Common myeloid progenitor, CD34-positive (primary cell): ENCODE measurements at regions not wholly inside any gene's neighbourhood (a gene's known extent, or its start where the extent isn't known, plus 50 kb on each side); places are given as distances from the start of the nearest gene placed in this dataset.

ENCODE experiments used
- CTCF ChIA-PET: fragments of 350-600 bp; sonication (Branson Sonifier 250); formaldehyde crosslinking; loops from one replicate; lab custom pipeline; 2021; ENCODE audit warnings: antibody characterized with exemption; lab: Charles Lee
- POLR2A ChIA-PET: fragments of 350-600 bp; sonication (Branson Sonifier 250); formaldehyde crosslinking; loops from one replicate; lab custom pipeline; 2021; ENCODE audit warnings: antibody characterized with exemption; lab: Charles Lee
- DNase-seq, 3 donors: peaks; one replicate each; pipeline versions ENCODE4 v3.0.0 to v3.0.0-alpha.2; 2013
- H3K27ac ChIP-seq, 2 experiments: 1 replicate in 1 of 2; 2 replicates in 1 of 2; pipeline ENCODE4 v1.7.0; 2013; ENCODE audit warnings: inconsistent platforms in 2 of 2, low read length in 2 of 2, mild to moderate bottlenecking in 2 of 2, low read depth in 1 of 2, moderate library complexity in 1 of 2; ENCODE audit not compliant: severe bottlenecking in 2 of 2, insufficient read depth in 1 of 2, poor library complexity in 1 of 2
- H3K27me3 ChIP-seq, 5 experiments: replicated peaks in 2 of 5; 1 replicate in 3 of 5; 2 replicates in 2 of 5; pipeline versions ENCODE4 v1.6.1 to v1.7.0; 2013; ENCODE audit warnings: low read length in 4 of 5, mild to moderate bottlenecking in 2 of 5, moderate library complexity in 2 of 5, inconsistent platforms in 1 of 5; ENCODE audit not compliant: insufficient read depth in 5 of 5, control insufficient read depth in 4 of 5
- H3K36me3 ChIP-seq, 4 experiments: 1 replicate in 2 of 4; 2 replicates in 2 of 4; pipeline versions ENCODE4 v1.6.1 to v1.7.0; 2013; ENCODE audit warnings: low read length in 3 of 4, control low read depth in 1 of 4, mild to moderate bottlenecking in 1 of 4; ENCODE audit not compliant: control insufficient read depth in 4 of 4, insufficient read depth in 4 of 4
- H3K4me1 ChIP-seq, 4 experiments: 1 replicate in 3 of 4; 2 replicates in 1 of 4; pipeline versions ENCODE4 v1.6.1 to v1.7.1; 2013; ENCODE audit warnings: low read length in 3 of 4, mild to moderate bottlenecking in 3 of 4, control low read depth in 1 of 4, inconsistent platforms in 1 of 4, moderate library complexity in 1 of 4; ENCODE audit not compliant: control insufficient read depth in 4 of 4, insufficient read depth in 4 of 4; ENCODE audit errors: control extremely low read depth in 1 of 4
- H3K4me3 ChIP-seq, 7 experiments: 1 replicate in 4 of 7; 2 replicates in 3 of 7; pipeline versions ENCODE4 v1.5.1 to v1.7.0; 2013; ENCODE audit warnings: mild to moderate bottlenecking in 7 of 7, low read length in 6 of 7, moderate library complexity in 6 of 7, inconsistent platforms in 2 of 7, low read depth in 2 of 7, control low read depth in 1 of 7; ENCODE audit not compliant: insufficient read depth in 4 of 7, control insufficient read depth in 1 of 7; ENCODE audit errors: extremely low read depth in 1 of 7
- H3K9me3 ChIP-seq, 5 experiments: 1 replicate in 4 of 5; 2 replicates in 1 of 5; pipeline versions ENCODE4 v1.6.1 to v1.7.1; 2013; ENCODE audit warnings: low read length in 4 of 5, mild to moderate bottlenecking in 2 of 5, inconsistent platforms in 1 of 5, low read depth in 1 of 5, moderate library complexity in 1 of 5; ENCODE audit not compliant: control insufficient read depth in 4 of 5, insufficient read depth in 2 of 5; ENCODE audit errors: control extremely low read depth in 1 of 5
- WGBS: methylation state at CpG from one replicate; pipeline ENCODE4 v1.1.5; 2013; ENCODE audit not compliant: insufficient coverage; 5-methylcytosine and 5-hydroxymethylcytosine counted together

GRCh38 chr9:80059979-80060378 is 488.2 kb downstream of the TLE4 start:
- Histone ChIP-seq H3K27ac (no peak overlapping the region), H3K9me3 (peaks cover 0 to 5% (median 0%) of the 10 kb centered on the region in 5 experiments), H3K27me3 (no peaks in the 10 kb centered on the region), H3K36me3 (no peaks in the 10 kb centered on the region), H3K4me3 (no peak overlapping the region), H3K4me1 (no peaks in the 10 kb centered on the region)
- ChIA-PET POLR2A (no interaction called here), CTCF (no interaction called here)
- WGBS = 100% methylated on average over 3 of the region's 5 CpGs
- no peak for DNase-seq

GRCh38 chr9:80059191-80059590 is 487.4 kb downstream of the TLE4 start:
- peaks cover 0 to 5% (median 0%) of the 10 kb centered on the region in 5 experiments for H3K9me3 ChIP-seq
- DNase-seq = no peak
- no peak overlapping the region for H3K27ac ChIP-seq
- 96% methylated on average over 6 of the region's 6 CpGs for WGBS
- no peaks in the 10 kb centered on the region for H3K27me3 ChIP-seq
- no peaks in the 10 kb centered on the region for H3K36me3 ChIP-seq
- no peak overlapping the region for H3K4me3 ChIP-seq
- ChIA-PET CTCF (no interaction called here), POLR2A (no interaction called here)
- no peaks in the 10 kb centered on the region for H3K4me1 ChIP-seq

- no peaks in the 10 kb centered on the region for H3K4me1 ChIP-seq
- H3K4me3 ChIP-seq = no peak overlapping the region
- peaks cover 0 to 25% (median 4%) of the 10 kb centered on the region in 5 experiments for H3K9me3 ChIP-seq
- no peaks in the 10 kb centered on the region for H3K36me3 ChIP-seq
- POLR2A ChIA-PET = no interaction called here
- H3K27ac ChIP-seq = no peak overlapping the region
- H3K27me3 ChIP-seq = no peaks in the 10 kb centered on the region
- no CpG with 5 or more reads among the region's 1 CpG for WGBS
- CTCF ChIA-PET = no interaction called here
- no peak for DNase-seq
Measured at GRCh38 chr9:80052830-80053229, 481.1 kb downstream of the TLE4 start.

GRCh38 chr9:80049096-80049782 is 477.5 kb downstream of the TLE4 start:
- POLR2A ChIA-PET = no interaction called here
- 89% methylated on average over 1 of the region's 2 CpGs for WGBS
- Histone ChIP-seq H3K4me3 (no peak overlapping the region), H3K27me3 (no peaks in the 10 kb centered on the region), H3K9me3 (peaks cover 0 to 24% (median 4%) of the 10 kb centered on the region in 5 experiments), H3K27ac (no peak overlapping the region), H3K4me1 (no peaks in the 10 kb centered on the region), H3K36me3 (no peaks in the 10 kb centered on the region)
- CTCF ChIA-PET = interaction anchor here (0.7 kb wide), 1 partner anchor 141 kb away, joined by 4 read pairs; no protein-coding TSS in a partner anchor
- DNase-seq = no peak

GRCh38 chr9:80046481-80046880 is 474.7 kb downstream of the TLE4 start:
- Histone ChIP-seq H3K27ac (no peak overlapping the region), H3K27me3 (no peaks in the 10 kb centered on the region), H3K36me3 (no peaks in the 10 kb centered on the region), H3K4me1 (no peaks in the 10 kb centered on the region), H3K4me3 (no peak overlapping the region), H3K9me3 (peaks cover 0 to 3% (median 0%) of the 10 kb centered on the region in 5 experiments)
- ChIA-PET CTCF (no interaction called here), POLR2A (no interaction called here)
- WGBS = no CpG with 5 or more reads among the region's 2 CpGs
- DNase-seq = no peak

GRCh38 chr9:80041821-80042220 is 470.1 kb downstream of the TLE4 start:
- 90% methylated on average over 2 of the region's 4 CpGs for WGBS
- DNase-seq = no peak
- H3K9me3 ChIP-seq = no peaks in the 10 kb centered on the region
- H3K4me3 ChIP-seq = no peak overlapping the region
- POLR2A ChIA-PET = no interaction called here
- no peak overlapping the region for H3K27ac ChIP-seq
- no peaks in the 10 kb centered on the region for H3K36me3 ChIP-seq
- CTCF ChIA-PET = no interaction called here
- H3K4me1 ChIP-seq = no peaks in the 10 kb centered on the region
- H3K27me3 ChIP-seq = no peaks in the 10 kb centered on the region

- Histone ChIP-seq H3K36me3 (no peaks in the 10 kb centered on the region), H3K9me3 (no peaks in the 10 kb centered on the region), H3K4me3 (no peak overlapping the region), H3K27ac (no peak overlapping the region), H3K4me1 (no peaks in the 10 kb centered on the region), H3K27me3 (no peaks in the 10 kb centered on the region)
- ChIA-PET CTCF (no interaction called here), POLR2A (no interaction called here)
- DNase-seq = no peak
- WGBS = 85% methylated on average over 4 of the region's 4 CpGs
Measured at GRCh38 chr9:80040457-80040856, 468.7 kb downstream of the TLE4 start.
